GM21381 (cell line): ENCODE measurements at regions not wholly inside any gene's neighbourhood (a gene's known extent, or its start where the extent isn't known, plus 50 kb on each side); places are given as distances from the start of the nearest gene placed in this dataset.
"Not testable (repeated sequence)": the region's sequence is repeated elsewhere in the genome, so short reads cannot be mapped to it uniquely, and the experiment has no call there.

ENCODE experiments used
- ATAC-seq: cut with Tn5 transposase; IDR thresholded peaks from one replicate; pipeline ENCODE4 v1.9.1; 2021; ENCODE audit warnings: mild to moderate bottlenecking, moderate library complexity; ENCODE audit not compliant: unreplicated experiment

- ATAC-seq, result no peak
Measured at GRCh38 chr12:78331753-78332152, 501.1 kb downstream of the NAV3 start.

GRCh38 chr12:78338054-78338785 is 507.5 kb downstream of the NAV3 start:
- no peak for ATAC-seq

- no peak for ATAC-seq
Measured at GRCh38 chr12:78340406-78340805, 509.7 kb downstream of the NAV3 start.

DNA sequence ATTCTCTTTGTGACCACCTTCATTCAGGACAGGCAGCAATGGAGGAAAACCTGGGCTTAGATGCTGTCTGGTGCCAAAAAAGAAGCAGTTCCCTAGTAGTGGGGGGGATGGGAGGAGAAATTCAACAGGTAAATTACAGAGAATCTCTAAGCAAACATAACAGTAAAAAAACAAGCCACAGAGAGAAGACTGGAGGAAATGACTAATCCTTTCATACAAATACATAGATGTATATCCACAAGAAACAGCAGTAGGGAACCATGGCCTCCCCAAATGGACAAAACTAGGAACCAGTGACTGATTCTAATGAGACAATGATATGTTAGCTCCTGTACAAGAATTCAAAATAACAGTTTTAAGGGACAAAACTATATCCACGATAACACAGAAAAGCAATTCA is 513.0 kb downstream of the NAV3 start:
- no peak for ATAC-seq

DNA sequence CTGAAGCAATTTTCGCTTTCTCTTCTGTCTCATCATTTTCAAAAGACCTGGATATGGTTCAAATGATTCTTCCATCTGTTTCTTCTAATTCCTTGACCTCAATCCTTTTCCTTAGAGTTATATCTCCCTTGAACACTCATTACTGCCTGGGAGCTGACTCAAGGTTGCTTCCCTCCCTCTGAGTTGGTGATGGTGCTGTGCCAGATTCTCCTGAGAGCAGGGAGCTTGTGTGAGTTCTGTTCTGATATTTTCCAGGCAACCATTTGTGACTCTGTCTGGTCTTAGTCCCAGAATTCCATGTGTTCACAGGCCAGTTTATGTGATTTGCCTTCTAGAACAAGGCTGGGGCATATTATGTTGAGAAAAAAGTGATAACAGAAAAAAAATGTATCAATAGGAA is 505.1 kb upstream of the SYT1 start:
- no peak for ATAC-seq

DNA sequence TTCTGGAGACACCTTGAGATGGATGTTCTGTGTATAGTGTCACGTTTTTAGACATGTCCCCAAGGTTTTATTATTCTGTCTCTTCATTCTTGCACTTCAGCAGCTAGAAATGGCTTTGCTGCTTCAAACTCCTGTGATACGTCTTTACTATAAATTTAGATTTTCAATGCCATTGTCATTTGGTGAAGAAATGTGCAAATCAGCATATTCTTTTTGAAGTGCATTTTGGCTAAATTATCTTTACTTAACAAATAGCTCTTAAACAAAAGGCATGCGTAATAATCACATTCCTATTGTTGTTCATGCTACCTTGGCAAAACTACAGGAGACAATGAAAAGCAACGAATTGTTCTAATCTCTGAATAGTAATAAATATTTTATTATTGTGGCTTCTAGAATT is 502.9 kb upstream of the SYT1 start:
- ATAC-seq, result no peak

- no peak for ATAC-seq
Measured at GRCh38 chr12:78371284-78371683, 493.3 kb upstream of the SYT1 start.

DNA sequence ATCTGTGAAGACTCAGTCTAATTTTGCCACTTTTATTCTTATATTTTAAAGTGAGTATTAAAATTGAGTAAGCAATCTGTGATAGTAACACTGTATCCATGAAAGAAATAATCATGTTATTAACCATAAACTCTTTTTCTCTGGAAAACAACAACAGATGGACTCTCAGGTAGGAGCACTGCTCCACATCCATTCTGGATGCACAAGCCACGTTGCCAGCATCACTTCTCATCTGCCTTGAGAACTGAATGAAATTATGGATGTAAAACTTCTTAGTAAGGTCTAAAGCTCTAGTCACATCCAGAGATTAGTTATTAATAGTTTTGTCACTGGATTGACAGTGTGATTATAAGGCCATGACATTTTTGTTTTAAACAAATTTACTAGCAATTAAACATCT is 489.1 kb upstream of the SYT1 start:
- ATAC-seq, result no peak

DNA sequence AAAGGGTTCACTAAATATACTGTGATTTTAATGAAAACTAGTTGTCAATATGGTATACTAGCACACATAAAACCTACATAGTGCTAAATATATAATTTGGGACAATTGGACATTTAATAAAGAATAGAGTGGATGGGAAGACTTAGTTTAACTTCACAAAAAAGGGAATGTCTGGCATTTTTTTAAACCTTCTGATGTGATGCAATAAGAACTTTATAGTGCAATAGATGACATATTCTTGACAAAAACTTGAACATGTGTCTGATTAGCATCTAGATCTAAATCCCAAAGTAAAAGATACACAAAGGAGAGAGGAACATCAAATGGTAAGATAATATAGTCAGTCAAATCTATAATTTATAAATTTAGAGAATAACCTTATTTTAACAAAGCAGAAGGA is 488.3 kb upstream of the SYT1 start:
- no peak for ATAC-seq

DNA sequence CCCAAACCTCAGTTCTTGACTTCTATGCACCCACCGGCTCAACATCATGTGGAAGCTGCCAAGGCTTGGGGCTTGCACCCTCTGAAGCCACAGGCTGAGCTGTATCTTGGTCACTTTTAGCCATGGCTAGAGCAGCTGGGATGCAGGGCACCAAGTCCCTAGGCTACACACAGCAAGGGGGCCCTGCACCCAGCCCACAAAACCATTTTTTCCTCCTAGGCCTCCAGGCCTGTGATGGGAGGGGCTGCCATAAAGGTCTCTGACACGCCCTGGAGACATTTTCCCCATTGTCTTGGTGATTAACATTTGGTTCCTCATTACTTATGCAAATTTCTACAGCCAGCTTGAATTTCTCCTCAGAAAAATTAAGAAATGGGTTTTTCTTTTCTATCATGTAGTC is 485.5 kb upstream of the SYT1 start:
- not testable (repeated sequence) for ATAC-seq

GRCh38 chr12:78383414-78383813 is 481.2 kb upstream of the SYT1 start:
- ATAC-seq, result no peak

DNA sequence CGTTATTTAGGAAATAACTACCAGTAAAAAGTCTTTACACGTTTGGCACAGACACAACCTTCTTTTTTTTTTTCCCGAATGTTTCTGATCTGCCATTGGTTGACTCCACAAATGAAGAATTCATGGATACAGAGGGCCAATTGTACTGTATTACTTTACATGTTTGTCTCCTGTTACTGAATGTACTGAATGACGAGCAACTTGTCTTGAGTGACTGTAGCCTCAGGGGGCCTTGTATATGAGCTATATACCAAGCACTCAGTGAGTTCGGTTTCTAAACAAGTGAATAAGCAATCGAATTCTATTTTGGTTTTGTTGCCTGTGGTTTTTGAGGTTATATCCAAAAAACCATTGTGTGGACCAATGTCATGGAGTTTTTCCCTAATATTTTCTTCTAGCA is 480.0 kb upstream of the SYT1 start:
- no peak for ATAC-seq

GRCh38 chr12:78385541-78385940 is 479.0 kb upstream of the SYT1 start:
- no peak for ATAC-seq

- no peak for ATAC-seq
Measured at GRCh38 chr12:78386871-78387270, 477.7 kb upstream of the SYT1 start.

- no peak for ATAC-seq
Measured at GRCh38 chr12:78387721-78388120, 476.9 kb upstream of the SYT1 start.

GRCh38 chr12:78388461-78388860 is 476.1 kb upstream of the SYT1 start:
- ATAC-seq, result no peak

DNA sequence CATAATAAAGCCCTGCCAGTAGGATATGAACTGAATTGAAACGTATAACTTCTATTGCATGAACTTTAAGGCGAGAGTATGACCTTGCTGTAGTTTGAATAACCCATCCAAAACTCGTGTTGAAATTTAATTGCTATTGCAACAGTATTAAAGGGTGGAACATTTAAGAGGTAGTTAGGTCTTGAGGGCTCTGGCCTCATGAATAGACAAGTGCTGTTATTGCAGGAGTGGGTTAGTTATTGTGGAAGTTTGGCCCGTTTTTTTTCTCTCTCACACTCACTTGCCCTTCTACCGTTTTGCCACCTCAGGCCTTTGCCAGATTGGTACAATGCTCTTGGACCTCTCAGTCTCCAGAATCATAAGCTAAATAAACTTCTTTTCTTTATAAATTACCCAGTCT is 473.7 kb upstream of the SYT1 start:
- no peak for ATAC-seq

GRCh38 chr12:78392918-78393317 is 471.7 kb upstream of the SYT1 start:
- no peak for ATAC-seq

DNA sequence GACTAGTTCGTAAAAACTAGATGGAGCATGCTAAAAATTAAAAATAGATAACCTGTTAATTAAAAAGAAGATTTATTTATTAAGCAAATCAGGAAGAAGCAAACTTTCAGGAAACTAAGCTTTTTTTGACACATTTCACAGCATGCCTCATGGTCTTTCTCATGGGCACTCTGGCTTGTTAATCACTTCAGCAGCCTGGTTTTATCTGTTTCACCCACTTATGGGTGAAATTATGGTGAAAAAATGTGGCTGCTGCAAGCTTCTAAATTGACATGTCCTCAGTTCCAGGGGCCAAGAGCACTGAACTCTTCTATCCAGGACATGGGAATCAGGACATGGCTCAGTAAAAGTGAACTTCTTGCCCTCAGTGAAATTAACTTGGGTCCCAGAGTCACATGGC is 468.6 kb upstream of the SYT1 start:
- no peak for ATAC-seq

DNA sequence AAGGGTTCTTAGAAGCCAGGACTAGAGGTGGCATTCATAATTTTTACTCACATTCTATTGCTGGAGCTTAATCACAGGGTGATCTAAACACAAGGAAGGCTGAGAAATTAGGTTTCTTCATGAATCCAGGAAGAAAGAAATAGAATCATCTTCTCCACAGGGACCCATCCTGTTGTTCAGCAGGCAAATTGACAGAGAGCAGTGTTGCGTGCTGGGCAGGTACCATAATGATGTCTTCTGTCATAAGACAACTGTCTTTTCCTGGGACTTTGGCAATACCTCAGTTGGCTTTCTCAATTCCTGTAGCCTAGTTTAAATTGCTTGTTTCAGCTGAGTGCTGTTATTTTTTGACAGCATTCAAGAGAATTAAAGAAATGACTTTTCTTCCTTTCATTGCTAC is 468.0 kb upstream of the SYT1 start:
- no peak for ATAC-seq

GRCh38 chr12:78398750-78399149 is 465.8 kb upstream of the SYT1 start:
- ATAC-seq, result no peak

DNA sequence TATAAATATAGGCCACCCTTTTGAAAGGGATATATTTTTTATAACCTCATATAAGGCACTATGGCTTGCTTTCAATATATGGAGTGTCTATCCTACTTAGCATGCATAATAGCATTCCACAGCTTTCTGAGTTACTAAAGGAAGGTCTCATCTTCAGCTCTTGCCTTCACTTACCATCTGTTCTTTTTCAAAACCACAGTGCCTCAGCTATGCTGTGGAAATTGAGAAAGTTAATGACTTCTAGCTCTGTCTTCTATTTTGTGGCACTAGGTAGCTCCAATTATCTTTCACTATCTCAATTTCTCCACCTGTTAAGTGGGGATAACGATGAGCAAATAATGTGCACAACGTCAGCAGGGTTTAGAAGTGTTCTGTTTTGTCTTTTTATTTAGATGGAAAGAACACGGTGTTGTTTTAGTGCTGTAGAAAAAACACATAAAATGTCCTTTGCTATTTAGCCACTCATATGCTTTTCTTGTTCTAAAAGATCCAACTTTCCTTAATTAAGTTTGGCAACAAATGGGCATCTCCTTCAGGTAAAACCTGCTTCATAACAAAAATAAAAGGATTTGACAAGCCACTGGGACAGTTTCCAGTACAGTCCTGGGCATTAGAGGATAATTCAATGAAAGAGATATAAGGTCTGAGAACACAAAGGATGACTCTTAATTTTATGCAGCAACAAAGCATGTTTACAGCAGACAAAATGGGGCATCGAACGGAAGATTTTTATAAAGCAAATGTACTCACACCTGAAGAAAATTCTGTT is 462.0 kb upstream of the SYT1 start:
- ATAC-seq, result no peak

- no peak for ATAC-seq
Measured at GRCh38 chr12:78403136-78403535, 461.4 kb upstream of the SYT1 start.
